AG04450 (cell line): ENCODE measurements at regions not wholly inside any gene's neighbourhood (a gene's known extent, or its start where the extent isn't known, plus 50 kb on each side); places are given as distances from the start of the nearest gene placed in this dataset.

Experiments
- CTCF ChIA-PET: fragments of 300-600, 350-600 bp; formaldehyde crosslinking; extraction: SDS; loops from one replicate; lab custom pipeline; 2022; ENCODE audit warnings: antibody characterized with exemption, inconsistent platforms; lab: Charles Lee
- POLR2A ChIA-PET: fragments of 350-600 bp; formaldehyde crosslinking; extraction: SDS; loops from one replicate; lab custom pipeline; 2021; ENCODE audit warnings: antibody characterized with exemption, inconsistent platforms; lab: Yijun Ruan, JAX
- DNase-seq: peaks from one replicate; pipeline ENCODE4 v3.0.0-alpha.2; 2011; ENCODE audit warnings: low read depth, low spot score
- H3K27ac ChIP-seq: one replicate; pipeline ENCODE4 v1.5.1; 2012; ENCODE audit warnings: low read depth, low read length, control low read depth
- H3K27me3 ChIP-seq: one replicate; pipeline ENCODE4 v1.6.0; 2012; ENCODE audit warnings: low read length; ENCODE audit not compliant: control insufficient read depth, insufficient read depth
- H3K4me3 ChIP-seq: 2 replicates; pipeline ENCODE4 v1.5.1; 2011; ENCODE audit warnings: mild to moderate bottlenecking, low read depth, low read length, control low read depth
- H3K9me3 ChIP-seq: 2 replicates; pipeline ENCODE4 v1.5.1; 2012; ENCODE audit warnings: low read length; ENCODE audit not compliant: control insufficient read depth, insufficient read depth
- TF ChIP-seq, protein P1 (sequence below): IDR thresholded peaks from 2 replicates; pipeline ENCODE4 v1.5.1; 2011; ENCODE audit warnings: low read depth, low read length, control low read depth, inconsistent platforms

GRCh38 chr9:107944387-107944786 lies 454.8 kb upstream of the KLF4 start:
- no peak for DNase-seq
- ChIA-PET CTCF (interaction anchor here (0.6 kb wide), 1 partner anchor 19 kb away, joined by 5 read pairs; no protein-coding TSS in a partner anchor), POLR2A (no interaction called here)

GRCh38 chr9:107943901-107944300 lies 454.3 kb upstream of the KLF4 start:
- ChIA-PET POLR2A (no interaction called here), CTCF (no interaction called here)
- Histone ChIP-seq H3K27me3 (no peaks in the 10 kb centered on the region), H3K9me3 (no peaks in the 10 kb centered on the region), H3K27ac (no peak overlapping the region), H3K4me3 (no peak overlapping the region)
- DNase-seq, result no peak
- TF ChIP-seq, protein P1, sequence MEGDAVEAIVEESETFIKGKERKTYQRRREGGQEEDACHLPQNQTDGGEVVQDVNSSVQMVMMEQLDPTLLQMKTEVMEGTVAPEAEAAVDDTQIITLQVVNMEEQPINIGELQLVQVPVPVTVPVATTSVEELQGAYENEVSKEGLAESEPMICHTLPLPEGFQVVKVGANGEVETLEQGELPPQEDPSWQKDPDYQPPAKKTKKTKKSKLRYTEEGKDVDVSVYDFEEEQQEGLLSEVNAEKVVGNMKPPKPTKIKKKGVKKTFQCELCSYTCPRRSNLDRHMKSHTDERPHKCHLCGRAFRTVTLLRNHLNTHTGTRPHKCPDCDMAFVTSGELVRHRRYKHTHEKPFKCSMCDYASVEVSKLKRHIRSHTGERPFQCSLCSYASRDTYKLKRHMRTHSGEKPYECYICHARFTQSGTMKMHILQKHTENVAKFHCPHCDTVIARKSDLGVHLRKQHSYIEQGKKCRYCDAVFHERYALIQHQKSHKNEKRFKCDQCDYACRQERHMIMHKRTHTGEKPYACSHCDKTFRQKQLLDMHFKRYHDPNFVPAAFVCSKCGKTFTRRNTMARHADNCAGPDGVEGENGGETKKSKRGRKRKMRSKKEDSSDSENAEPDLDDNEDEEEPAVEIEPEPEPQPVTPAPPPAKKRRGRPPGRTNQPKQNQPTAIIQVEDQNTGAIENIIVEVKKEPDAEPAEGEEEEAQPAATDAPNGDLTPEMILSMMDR, result no peak

More at GRCh38 chr9:107944387-107944786, 454.8 kb upstream of the KLF4 start:
- no peak overlapping the region for H3K27ac ChIP-seq
- H3K9me3 ChIP-seq, result no peaks in the 10 kb centered on the region
- no peak overlapping the region for H3K4me3 ChIP-seq
- no peaks in the 10 kb centered on the region for H3K27me3 ChIP-seq
- TF ChIP-seq, protein P1, result no peak

- POLR2A ChIA-PET, result no interaction called here
- TF ChIP-seq, protein P1, result no peak
- no peak for DNase-seq
- Histone ChIP-seq H3K4me3 (no peak overlapping the region), H3K9me3 (no peaks in the 10 kb centered on the region), H3K27me3 (no peaks in the 10 kb centered on the region), H3K27ac (no peak overlapping the region)
- CTCF ChIA-PET, result no interaction called here
These were observed 453.3 kb upstream of the KLF4 start for GRCh38 chr9:107942856-107943255.

- DNase-seq, result no peak
- H3K9me3 ChIP-seq, result no peaks in the 10 kb centered on the region
- no peak overlapping the region for H3K27ac ChIP-seq
- no peak overlapping the region for H3K4me3 ChIP-seq
- TF ChIP-seq, protein P1, result no peak
- CTCF ChIA-PET, result no interaction called here
- no peaks in the 10 kb centered on the region for H3K27me3 ChIP-seq
- POLR2A ChIA-PET, result no interaction called here
These were observed 452.7 kb upstream of the KLF4 start for GRCh38 chr9:107942291-107942690.

DNA sequence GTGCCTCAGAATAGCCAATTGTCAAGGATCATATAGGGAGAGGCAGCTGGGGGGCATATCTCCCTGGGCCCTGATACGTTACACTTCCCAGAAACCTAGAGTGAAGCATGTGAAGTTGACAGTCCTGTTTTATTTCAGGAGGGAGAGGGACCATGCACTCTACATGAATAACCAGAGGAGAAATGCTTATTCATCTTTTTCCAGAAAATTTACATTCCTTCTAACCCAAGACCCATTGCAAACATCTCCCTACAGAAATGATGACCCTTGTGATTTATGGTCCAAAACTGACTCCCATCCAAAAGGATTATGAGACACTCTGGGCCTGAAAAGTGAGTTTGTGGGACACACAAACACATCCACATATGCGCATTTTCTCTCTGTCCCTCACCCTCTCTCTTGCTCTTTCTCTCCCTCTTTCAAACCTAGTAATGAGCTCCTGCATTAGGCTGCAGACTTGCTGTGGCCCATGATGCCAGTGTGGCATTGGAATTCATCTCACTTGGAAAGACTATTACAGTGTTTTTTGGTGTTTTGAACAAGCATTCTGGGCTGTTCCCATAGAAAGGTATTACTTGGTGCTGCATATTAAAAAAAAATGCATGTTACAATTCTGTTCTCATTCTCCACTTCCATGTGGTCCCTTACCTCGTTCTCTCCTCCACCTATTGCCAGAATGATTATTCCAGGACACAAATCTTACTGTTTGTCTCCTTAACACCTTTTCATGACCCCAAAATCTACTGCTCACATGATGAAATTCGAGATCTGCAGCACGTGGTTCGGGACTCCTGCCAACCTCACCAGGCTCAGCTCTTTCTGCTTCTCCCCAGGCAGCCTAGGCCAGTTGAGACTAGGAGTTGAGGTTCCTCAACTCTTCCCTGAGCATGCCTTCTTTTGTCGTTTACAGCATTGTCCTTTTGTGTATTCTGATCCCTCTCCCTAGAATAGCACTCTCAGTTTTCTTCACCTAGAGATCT lies 451.3 kb upstream of the KLF4 start:
- CTCF ChIA-PET, result no interaction called here
- no peaks in the 10 kb centered on the region for H3K27me3 ChIP-seq
- DNase-seq, result no peak
- no peak overlapping the region for H3K4me3 ChIP-seq
- POLR2A ChIA-PET, result no interaction called here
- H3K27ac ChIP-seq, result no peak overlapping the region
- H3K9me3 ChIP-seq, result no peaks in the 10 kb centered on the region
- TF ChIP-seq, protein P1, result no peak
